Amniotic epithelial cell (primary cell): ENCODE measurements at regions not wholly inside any gene's neighbourhood (a gene's known extent, or its start where the extent isn't known, plus 50 kb on each side); places are given as distances from the start of the nearest gene placed in this dataset.
"Not testable (repeated sequence)": the region's sequence is repeated elsewhere in the genome, so short reads cannot be mapped to it uniquely, and the experiment has no call there.

Source experiments
- DNase-seq: peaks from one replicate; pipeline ENCODE4 v3.0.0-alpha.2; 2010; ENCODE audit warnings: low read depth

- DNase-seq: no peak
Observed at GRCh38 chr13:21913010-21913409, 242.1 kb downstream of the FGF9 start.

- DNase-seq: no peak
Observed at GRCh38 chr13:21917086-21918015, 246.5 kb downstream of the FGF9 start.

- DNase-seq: not testable (repeated sequence)
Observed at GRCh38 chr13:21920802-21921201, 249.9 kb downstream of the FGF9 start.

DNA sequence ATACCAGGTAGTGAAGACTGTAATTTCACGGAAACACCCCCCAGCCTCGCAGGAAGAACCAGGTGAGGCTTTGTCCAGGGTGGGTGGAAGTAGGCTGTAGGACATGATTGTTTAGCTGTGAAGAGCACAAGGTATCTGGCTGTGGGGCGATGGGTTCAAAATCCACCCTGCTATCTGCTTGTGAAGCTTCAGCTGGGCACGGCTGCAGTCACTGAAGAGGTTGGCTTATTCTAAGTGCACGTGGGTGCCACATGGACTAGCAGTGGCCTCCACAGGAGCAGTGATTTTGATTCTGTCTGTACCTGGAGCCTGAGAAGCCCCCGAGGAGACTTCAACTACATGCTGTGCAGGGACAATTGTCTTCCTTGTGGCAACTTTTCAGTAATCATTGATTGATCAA, 254.1 kb downstream of the FGF9 start:
- DNase-seq: no peak

GRCh38 chr13:21925720-21926119, 254.8 kb downstream of the FGF9 start:
- no peak for DNase-seq

DNA sequence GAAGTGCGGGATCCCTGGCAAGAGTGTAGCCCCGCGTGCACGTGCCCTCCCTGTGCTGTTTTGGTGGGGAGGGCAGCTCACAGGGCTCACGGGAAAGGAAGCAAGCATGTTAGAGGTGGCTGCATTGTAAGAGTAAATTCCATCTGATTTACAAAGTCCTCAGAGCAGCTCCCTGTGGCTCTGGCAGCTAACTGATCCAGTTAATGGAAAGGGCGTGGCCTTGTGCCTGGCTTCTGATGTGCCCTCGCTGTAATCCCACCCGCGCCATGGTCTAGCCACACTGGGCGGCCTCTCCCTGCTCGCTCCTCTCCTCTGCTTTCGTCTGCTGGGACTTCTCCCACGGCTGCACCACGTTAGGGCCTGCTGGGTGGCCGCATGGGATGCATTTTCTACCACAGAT, 258.5 kb downstream of the FGF9 start:
- no peak for DNase-seq

DNA sequence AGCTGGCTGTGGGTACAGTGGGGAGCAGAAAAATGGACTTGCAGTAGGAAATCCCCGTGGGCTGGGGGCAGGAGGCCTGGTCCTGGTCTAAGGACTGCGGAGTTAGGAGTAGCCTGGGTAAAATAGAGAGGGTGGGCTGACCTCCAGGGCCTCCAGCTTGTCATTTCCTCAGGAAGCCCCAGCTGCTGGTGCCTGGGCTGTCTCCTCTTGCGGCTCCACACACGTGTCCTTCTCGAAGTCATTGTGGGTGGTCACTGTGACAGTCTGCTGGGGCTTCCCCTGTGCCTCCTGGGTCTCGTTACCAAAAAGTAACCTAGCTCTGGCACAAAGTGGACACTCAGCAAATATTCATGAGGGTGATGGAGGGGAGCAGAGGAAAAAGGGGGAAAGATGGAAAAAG, 259.7 kb downstream of the FGF9 start:
- DNase-seq: no peak

DNA sequence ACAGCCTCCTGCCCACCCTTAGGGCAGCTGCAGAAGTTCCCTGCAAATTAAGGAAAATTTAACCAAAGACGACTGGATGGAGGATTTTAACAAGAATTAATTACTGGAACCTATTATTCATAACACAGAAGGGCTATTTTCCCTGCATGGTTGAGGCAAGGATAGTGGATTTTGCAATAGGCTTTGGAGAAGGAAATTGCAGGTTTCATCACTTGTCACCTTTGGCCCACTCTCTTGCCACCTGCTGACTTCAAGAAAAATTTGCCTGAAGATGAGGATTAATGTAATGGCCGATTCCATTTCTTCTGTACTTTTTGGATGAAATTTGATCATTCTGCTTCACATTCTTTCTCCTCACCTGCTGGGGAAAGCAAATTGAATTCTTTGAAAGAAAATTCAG, 261.7 kb downstream of the FGF9 start:
- DNase-seq: no peak

DNA sequence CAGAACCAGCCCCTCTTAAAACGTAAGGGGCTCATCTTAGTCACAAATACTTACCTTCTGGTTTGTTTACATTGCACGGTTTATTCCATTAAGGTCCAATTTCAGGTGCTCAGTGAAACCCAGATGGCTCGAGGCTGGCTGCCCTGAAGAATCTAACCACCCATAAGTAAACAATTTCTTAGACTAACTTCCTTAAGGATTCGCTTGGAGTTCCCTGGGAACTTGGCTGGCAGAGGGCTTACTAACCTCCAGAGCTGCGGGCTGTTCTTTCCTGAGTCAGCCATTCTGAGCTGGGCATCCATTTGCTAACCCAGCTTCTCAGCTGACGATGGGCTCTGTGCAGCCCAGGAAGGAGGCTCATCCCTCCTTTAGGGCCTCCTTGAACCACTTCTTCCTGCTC, 262.1 kb downstream of the FGF9 start:
- no peak for DNase-seq

- no peak for DNase-seq
Observed at GRCh38 chr13:21934284-21934683, 263.4 kb downstream of the FGF9 start.

GRCh38 chr13:21936674-21937073, 265.8 kb downstream of the FGF9 start:
- no peak for DNase-seq

GRCh38 chr13:21938168-21938567, 267.3 kb downstream of the FGF9 start:
- DNase-seq: no peak

- DNase-seq: no peak
Observed at GRCh38 chr13:21938636-21939035, 267.8 kb downstream of the FGF9 start.

GRCh38 chr13:21942061-21942460, 271.2 kb downstream of the FGF9 start:
- DNase-seq: no peak

DNA sequence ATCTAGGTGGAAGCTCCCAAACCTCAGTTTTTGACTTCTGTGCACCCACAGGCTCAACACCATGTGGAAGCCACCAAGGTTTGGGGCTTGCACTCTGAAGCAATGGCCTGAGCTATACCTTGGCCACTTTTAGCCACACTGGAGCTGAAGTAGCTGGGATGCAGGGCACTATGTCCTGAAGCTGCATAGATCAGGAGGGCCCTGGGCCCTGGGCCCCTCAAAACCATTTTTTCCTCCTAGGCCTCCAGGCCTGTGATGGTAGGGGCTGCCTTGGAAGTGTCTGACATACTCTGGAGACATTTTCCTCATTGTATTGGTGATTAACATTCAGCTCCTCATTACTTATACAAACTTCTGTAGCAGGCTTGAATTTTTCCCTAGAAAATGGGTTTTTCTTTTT, 273.7 kb downstream of the FGF9 start:
- no peak for DNase-seq

GRCh38 chr13:21945195-21945594, 274.3 kb downstream of the FGF9 start:
- no peak for DNase-seq

DNA sequence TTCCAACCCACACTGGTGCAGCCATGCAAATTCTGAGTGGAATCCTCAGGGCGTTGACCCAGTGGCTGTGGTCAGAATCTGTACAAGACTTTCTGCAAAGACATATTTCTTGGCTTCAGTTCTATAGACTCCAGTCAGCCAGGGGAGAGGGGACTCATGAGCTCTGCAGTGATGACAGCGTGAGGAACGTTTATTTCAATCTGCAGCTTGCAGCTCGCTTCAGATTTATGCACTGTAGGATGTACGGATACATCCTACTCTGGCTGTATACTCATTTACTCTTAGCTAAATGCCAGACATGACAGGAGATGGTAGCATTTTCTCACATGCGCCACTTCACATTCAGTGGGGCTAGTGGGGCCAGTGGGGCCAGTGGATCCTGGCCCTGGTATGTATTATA, 276.1 kb downstream of the FGF9 start:
- DNase-seq: no peak

DNA sequence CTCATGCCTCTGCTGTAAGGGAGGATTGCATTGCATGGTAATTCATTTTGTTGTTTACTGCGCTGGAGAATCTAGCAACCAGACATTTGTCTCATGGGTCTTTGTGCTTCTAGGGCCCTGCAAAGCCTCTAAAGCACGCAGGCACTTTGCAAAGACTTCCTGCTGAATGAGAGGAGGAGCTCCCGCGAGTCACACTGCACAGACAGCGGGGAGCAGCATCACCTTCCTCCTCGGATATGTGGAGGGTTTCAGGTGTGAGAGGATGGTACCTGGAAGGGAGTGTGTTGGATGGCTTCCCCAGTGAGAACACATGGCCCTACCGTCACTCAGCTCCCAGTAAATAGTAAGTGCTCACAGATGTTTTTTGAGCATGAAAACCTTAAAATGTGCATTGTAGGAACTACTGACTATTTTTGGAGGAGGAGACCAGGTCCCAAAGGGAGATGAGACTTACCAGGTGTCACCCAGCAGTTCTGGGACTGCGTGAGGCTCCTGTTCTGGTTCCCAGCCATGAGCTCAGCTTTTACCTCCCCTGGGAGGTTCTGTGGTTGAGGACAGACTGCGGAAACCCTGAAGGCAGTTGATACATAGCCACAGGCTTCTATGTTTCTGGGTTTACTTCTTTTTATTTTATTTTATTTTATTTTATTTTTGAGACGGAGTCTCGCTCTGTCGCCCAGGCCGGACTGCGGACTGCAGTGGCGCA, 278.0 kb downstream of the FGF9 start:
- DNase-seq: no peak

DNA sequence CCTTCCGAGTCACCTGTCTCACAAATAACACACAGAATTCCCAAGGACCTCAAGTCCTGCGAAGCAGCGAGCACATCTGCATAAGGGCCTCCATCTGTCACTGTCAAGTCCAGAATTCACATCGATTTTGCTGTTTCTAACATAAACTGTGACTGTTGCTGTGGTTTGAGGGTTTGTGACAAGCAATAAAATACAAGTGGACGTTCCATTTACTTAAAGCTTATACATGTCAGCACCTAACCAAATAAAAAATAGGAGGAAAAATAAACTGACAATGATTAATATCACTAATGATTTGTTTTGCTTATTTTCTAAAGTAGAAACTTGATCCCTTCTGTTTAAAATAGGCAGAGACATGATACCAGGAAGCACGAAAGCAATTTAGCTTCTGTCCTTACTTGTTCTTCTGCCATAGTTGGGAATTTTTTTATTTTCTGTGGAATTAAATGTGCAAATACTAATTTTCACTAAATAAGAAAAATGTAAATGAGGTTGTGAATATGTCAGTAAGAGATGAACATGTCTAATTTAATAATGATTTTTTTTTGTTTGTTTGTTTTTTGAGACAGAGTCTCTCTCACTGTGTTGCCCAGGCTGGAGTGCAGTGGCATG, 279.1 kb downstream of the FGF9 start:
- no peak for DNase-seq

GRCh38 chr13:21956666-21957065, 285.8 kb downstream of the FGF9 start:
- no peak for DNase-seq

DNA sequence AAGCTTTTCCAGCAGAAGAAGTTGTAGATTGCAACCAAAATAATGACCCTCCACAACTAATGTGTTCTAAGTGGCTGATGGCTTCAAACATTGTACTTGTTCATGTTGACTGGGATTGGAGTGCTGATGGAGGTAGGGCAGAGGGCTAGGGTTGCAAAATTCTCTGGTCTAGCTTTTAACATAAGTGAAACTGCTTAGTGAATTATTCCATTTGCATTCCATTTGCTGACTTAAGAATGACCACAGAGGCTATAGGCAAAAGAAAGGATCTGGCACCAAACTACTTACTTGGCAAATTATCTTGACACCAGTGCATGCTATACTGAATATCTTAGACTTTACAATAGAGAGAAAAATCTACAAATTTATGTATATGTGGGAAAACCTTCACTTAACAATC, 287.0 kb downstream of the FGF9 start:
- DNase-seq: no peak

DNA sequence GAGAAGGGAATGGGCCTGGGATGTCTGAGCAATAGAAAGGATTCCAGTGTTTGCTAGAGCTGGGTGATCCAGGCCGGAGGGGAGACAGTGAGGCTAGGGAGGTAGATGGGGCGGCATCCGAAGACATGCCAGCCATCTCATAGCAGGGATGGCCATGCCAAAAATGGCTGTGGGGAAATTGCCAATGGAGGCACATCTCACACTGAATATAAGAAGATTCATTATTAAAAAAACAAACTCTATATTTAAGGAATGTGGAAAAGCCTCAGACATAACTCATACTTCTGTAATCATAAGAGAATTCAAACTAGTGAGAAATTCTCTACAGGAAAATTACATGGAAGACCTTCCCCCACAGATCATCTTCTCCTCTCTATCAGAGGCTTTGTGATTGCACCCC, 289.2 kb downstream of the FGF9 start:
- DNase-seq: no peak

DNA sequence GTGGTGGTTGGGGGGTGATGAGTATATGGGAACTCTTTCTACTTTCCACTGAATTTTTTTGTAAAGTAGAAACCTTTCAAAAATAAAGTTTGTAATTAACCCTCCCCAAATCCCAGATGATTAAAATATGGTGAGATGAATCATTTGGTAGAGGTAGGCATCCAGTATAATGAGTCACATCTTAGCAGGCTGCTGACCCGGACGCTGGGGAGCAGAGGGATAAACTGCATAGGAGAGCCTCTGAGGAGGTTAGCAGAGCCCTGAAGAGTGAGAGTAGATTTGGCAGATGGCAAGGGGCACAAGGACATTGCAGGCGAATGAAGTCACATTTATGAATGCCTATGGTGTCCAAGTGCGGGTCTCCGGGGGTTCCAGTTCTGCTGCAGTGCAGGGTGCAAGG, 293.8 kb downstream of the FGF9 start:
- DNase-seq: no peak
